H1 (cell line): ENCODE measurements at regions not wholly inside any gene's neighbourhood (a gene's known extent, or its start where the extent isn't known, plus 50 kb on each side); places are given as distances from the start of the nearest gene placed in this dataset.

ENCODE experiments used
- CHD1 ChIP-seq: IDR thresholded peaks from 2 replicates; pipeline ENCODE4 v1.6.1; 2012; ENCODE audit warnings: low read depth, low read length, improper control_type of control experiment
- CHD7 ChIP-seq: fragments of 300-600 bp; sonication (generic); IDR thresholded peaks from 2 replicates; pipeline ENCODE4 v1.7.1; 2012; ENCODE audit warnings: low read length, moderate library complexity, mild to moderate bottlenecking, inconsistent platforms; ENCODE audit not compliant: insufficient replicate concordance

GRCh38 chr13:70483599-70484276 lies 375.5 kb upstream of the KLHL1 start (continued):
- TF ChIP-seq CHD7 (no peak), CHD1 (no peak)
